ENCODE measurements at regions not wholly inside any gene's neighbourhood (a gene's known extent, or its start where the extent isn't known, plus 50 kb on each side); places are given as distances from the start of the nearest gene placed in this dataset.

GRCh38 chr13:52975969-52976368 lies 52.6 kb upstream of the OLFM4 start:
- no peaks in the 10 kb centered on the region for H3F3A ChIP-seq (ENCODE audit: low read depth)
- no peak overlapping the region for H3K9ac ChIP-seq (ENCODE audit: low read depth, low read length, poor library complexity, severe bottlenecking)
- no peaks in the 10 kb centered on the region for H3K4me1 ChIP-seq (ENCODE audit: insufficient read depth, low read length, poor library complexity, severe bottlenecking)
- no peak overlapping the region for H3K4me3 ChIP-seq (ENCODE audit: low read length, poor library complexity, severe bottlenecking)
- no peak for TF ChIP-seq CTCF (conservative IDR thresholded peaks at IDR 0.05; ENCODE audit: low read length)
- TF ChIP-seq EZH2phosphoT487 (IDR thresholded peaks at IDR 0.05; ENCODE audit: borderline replicate concordance) = no peak
- no peaks in the 10 kb centered on the region for H3K36me3 ChIP-seq (ENCODE audit: insufficient read depth, low read length)
- H3K27me3 ChIP-seq (ENCODE audit: insufficient read depth, low read length, poor library complexity, severe bottlenecking) = no peaks in the 10 kb centered on the region
- no peaks in the 10 kb centered on the region for H3K9me2 ChIP-seq (replicated peaks; ENCODE audit: low read depth, low read length)
- H4K20me1 ChIP-seq (ENCODE audit: insufficient read depth, low read length, poor library complexity, severe bottlenecking) = no peaks in the 10 kb centered on the region
- no peak overlapping the region for H2AFZ ChIP-seq (ENCODE audit: low read length)
- H3K79me2 ChIP-seq (ENCODE audit: insufficient read depth, low read length) = no peaks in the 10 kb centered on the region
- no peaks in the 10 kb centered on the region for H3K9me3 ChIP-seq (ENCODE audit: insufficient read depth, low read depth, low read length)
- H3K4me2 ChIP-seq (ENCODE audit: low read depth, low read length, poor library complexity, severe bottlenecking) = no peak overlapping the region

GRCh38 chr13:52975161-52975560 lies 53.5 kb upstream of the OLFM4 start:
- no peak overlapping the region for H2AFZ ChIP-seq (ENCODE audit: low read length)
- H3K9me3 ChIP-seq (ENCODE audit: insufficient read depth, low read depth, low read length) = no peaks in the 10 kb centered on the region
- no peak overlapping the region for H3K9ac ChIP-seq (ENCODE audit: low read depth, low read length, poor library complexity, severe bottlenecking)
- no peaks in the 10 kb centered on the region for H3K36me3 ChIP-seq (ENCODE audit: insufficient read depth, low read length)
- no peak overlapping the region for H3K4me2 ChIP-seq (ENCODE audit: low read depth, low read length, poor library complexity, severe bottlenecking)
- no peak overlapping the region for H3K4me3 ChIP-seq (ENCODE audit: low read length, poor library complexity, severe bottlenecking)
- H3K27me3 ChIP-seq (ENCODE audit: insufficient read depth, low read length, poor library complexity, severe bottlenecking) = no peaks in the 10 kb centered on the region
- H4K20me1 ChIP-seq (ENCODE audit: insufficient read depth, low read length, poor library complexity, severe bottlenecking) = no peaks in the 10 kb centered on the region
- H3K9me2 ChIP-seq (replicated peaks; ENCODE audit: low read depth, low read length) = no peaks in the 10 kb centered on the region
- no peaks in the 10 kb centered on the region for H3K79me2 ChIP-seq (ENCODE audit: insufficient read depth, low read length)
- no peak for TF ChIP-seq CTCF (conservative IDR thresholded peaks at IDR 0.05; ENCODE audit: low read length)
- no peak for TF ChIP-seq EZH2phosphoT487 (IDR thresholded peaks at IDR 0.05; ENCODE audit: borderline replicate concordance)
- no peaks in the 10 kb centered on the region for H3K4me1 ChIP-seq (ENCODE audit: insufficient read depth, low read length, poor library complexity, severe bottlenecking)
- no peaks in the 10 kb centered on the region for H3F3A ChIP-seq (ENCODE audit: low read depth)

GRCh38 chr13:52974711-52975110 lies 53.9 kb upstream of the OLFM4 start:
- Histone ChIP-seq H3K9ac (ENCODE audit: low read depth, low read length, poor library complexity, severe bottlenecking) (no peak overlapping the region), H3K9me3 (ENCODE audit: insufficient read depth, low read depth, low read length) (no peaks in the 10 kb centered on the region), H3K27me3 (ENCODE audit: insufficient read depth, low read length, poor library complexity, severe bottlenecking) (no peaks in the 10 kb centered on the region), H2AFZ (ENCODE audit: low read length) (no peak overlapping the region), H3K4me3 (ENCODE audit: low read length, poor library complexity, severe bottlenecking) (no peak overlapping the region), H3K36me3 (ENCODE audit: insufficient read depth, low read length) (no peaks in the 10 kb centered on the region), H3K9me2 (replicated peaks; ENCODE audit: low read depth, low read length) (no peaks in the 10 kb centered on the region), H3K4me2 (ENCODE audit: low read depth, low read length, poor library complexity, severe bottlenecking) (no peak overlapping the region), H3K79me2 (ENCODE audit: insufficient read depth, low read length) (no peaks in the 10 kb centered on the region), H3F3A (ENCODE audit: low read depth) (no peaks in the 10 kb centered on the region), H4K20me1 (ENCODE audit: insufficient read depth, low read length, poor library complexity, severe bottlenecking) (no peaks in the 10 kb centered on the region), H3K4me1 (ENCODE audit: insufficient read depth, low read length, poor library complexity, severe bottlenecking) (no peaks in the 10 kb centered on the region)
- TF ChIP-seq EZH2phosphoT487 (IDR thresholded peaks at IDR 0.05; ENCODE audit: borderline replicate concordance) = no peak
- TF ChIP-seq CTCF (conservative IDR thresholded peaks at IDR 0.05; ENCODE audit: low read length) = no peak

All from Loucy (cell line).